Tongue (tissue), 1 donor: ENCODE measurements at regions not wholly inside any gene's neighbourhood (a gene's known extent, or its start where the extent isn't known, plus 50 kb on each side); places are given as distances from the start of the nearest gene placed in this dataset.
"Not testable (repeated sequence)": the region's sequence is repeated elsewhere in the genome, so short reads cannot be mapped to it uniquely, and the experiment has no call there.

Experiments used
- DNase-seq: peaks from one replicate; pipeline ENCODE4 v3.0.0-alpha.2; 2015

GRCh38 chr9:19935422-19935821, 146.6 kb upstream of the SLC24A2 start:
- no peak for DNase-seq

DNA sequence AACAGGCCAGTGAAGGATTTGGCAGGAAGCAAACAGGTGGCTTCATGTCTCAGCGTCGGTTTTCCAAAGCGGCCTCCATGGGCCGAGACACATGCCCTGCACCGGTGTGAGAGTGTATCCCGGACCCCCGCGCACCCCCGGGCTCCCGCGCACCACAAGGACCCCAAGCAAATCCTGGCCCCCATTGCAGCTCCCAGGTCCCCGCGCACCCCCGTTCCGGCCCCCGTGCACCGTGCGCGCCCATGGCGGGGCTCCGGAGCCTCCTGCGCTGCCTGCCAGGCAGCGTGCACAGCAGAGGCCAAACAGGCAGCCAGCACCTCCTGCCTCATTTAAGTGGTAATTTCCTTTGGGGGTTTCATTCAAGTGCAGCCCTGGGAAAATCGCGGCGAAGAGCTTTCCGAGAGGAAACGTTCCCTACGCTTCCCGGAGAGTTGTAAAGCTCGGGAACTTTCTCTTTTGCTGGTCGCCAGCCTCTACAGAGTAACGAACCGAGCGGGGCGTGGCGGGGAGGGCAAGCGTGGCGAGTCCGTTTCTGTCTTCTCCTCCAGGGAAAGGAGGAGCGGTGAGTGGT, 145.5 kb upstream of the SLC24A2 start:
- DNase-seq: peak; percentile 48

- DNase-seq: no peak
These were observed 142.5 kb upstream of the SLC24A2 start for GRCh38 chr9:19931098-19931890.

- DNase-seq: no peak
These were observed 138.7 kb upstream of the SLC24A2 start for GRCh38 chr9:19927560-19927959.

DNA sequence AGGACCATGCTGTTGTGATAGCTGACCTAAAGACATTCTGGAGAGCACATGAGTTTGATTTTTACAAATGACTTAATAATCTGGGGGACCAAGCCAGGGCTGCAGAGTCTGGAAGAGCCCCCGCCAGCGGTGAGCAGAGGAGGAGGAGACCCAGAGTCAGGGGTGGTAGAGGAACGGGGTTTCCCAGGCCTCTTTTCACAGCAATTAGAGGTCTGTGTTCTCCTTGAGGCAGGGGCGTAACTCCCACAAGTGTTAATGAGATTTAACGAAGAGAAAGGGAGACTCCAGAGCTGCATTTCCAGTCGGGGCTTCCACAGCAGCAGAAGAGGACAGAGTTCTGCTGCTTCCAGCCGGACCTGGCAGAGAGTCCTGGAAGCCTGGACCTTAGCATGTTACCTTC, 137.9 kb upstream of the SLC24A2 start:
- DNase-seq: no peak

DNA sequence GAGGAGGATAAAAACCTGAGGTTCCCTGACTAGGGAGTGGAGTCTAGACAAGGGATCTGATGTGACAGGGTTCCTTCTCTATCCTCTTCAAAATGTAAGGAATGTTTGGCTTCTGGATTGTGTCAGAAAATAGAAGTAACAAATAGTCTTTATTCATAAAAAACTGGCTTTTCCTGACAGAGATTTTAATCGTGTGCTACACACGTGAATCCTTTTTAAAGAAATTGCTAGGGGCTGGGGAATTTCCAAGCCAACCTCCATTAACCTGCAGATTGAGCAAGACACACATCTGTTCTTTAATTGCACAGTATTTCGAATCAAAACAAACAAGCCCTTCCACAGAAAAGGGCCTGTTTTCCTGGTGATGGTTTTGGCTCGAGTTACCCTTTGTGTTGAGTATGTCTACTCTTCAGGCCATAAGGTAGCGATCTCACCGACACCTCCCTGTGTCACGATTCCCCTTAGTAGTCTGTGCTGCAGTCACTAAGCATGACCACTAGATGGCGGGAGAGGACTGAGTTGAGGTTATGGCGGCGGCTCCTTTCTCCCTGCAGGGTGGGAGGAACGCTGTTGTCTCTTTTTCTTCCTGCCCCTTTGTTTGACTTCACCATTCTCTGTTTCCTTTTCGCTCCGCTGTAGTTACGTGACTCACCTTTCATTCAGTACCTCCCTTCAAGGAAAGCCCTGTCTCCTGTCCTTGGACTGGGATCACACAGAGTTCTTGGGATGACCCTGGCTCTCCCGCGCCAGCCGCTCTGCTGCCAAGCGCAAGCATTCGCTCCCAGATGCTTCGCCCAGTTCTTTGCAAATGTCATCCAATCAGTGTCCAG, 137.1 kb upstream of the SLC24A2 start:
- DNase-seq: peak; percentile 94

DNA sequence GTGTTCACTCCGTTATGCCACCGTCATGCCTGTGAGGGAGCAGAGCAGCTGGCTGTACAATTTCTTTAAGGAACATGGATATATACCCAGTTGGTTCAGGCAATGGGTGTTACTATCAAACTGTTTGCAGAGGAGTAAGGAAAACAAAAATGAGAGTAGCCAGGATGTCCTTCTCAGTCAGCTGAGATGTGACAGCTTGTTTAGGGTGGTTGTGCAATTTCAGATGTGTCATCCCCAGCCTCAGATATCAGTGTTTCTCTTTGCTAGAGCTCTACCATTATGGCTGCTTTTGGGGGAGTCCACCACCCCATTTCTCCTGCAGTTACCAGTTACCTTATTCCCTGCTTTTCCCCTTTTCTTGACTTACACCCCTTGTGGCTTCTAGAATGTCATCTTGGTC, 135.2 kb upstream of the SLC24A2 start:
- no peak for DNase-seq

- DNase-seq: peak; percentile 87
These were observed 133.8 kb upstream of the SLC24A2 start for GRCh38 chr9:19922476-19923118.

DNA sequence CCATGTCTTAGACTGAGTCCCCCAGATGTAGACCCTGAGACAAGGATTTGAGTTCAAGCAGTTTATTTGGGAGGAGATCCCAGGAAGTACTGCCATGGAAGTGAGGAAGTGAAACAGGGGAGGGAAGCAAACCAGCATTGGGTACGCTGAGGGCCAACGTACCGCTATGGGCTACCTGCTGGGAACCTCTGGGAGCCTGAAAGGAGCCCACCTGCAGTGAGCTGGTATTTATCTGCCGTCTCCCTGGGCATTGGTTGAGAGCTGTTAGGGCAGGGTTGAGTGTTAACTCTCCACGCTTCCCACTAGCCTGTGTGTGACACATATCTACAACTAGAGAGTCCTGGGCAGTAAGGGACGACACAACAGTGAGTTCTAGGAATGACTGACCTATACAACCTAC, 131.6 kb upstream of the SLC24A2 start:
- DNase-seq: no peak

DNA sequence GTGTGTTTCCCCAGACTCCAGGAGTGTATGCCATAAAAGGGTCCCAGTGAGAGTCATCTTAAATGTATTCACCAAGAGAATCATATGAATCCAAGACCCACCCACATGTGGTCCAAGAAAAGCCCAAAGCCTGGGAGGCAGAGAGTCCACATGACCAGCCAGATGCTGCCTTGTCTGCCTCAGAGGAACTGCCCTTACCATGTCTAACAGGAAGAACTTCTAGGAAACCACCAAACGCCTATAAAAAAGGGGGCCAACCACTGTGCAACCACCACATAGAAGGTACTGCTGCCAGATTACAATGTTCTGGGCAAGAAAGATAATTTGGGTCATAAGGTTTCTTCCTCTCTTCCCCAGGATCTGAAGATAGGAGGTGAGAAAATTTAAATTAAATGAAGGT, 129.8 kb upstream of the SLC24A2 start:
- DNase-seq: no peak

- no peak for DNase-seq
These were observed 125.2 kb upstream of the SLC24A2 start for GRCh38 chr9:19914044-19914443.

DNA sequence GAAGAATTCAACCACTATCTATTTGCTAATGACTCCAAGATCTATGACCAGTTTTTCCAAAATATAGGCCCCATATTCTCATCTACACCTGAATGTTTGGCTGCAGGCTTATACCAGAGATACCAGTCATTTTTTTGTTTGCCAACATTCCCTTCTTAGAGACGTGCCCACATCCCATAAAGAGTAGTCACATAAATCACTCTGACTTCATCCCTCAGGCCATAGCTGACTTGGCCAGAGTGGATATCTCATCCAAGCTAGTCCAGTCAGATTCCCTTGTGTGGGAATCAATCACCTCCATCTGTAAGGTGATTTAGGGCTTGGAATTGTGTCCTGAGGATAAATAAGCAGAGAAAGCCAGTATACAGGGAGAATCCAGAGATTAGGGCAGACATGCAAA, 124.3 kb upstream of the SLC24A2 start:
- DNase-seq: no peak

DNA sequence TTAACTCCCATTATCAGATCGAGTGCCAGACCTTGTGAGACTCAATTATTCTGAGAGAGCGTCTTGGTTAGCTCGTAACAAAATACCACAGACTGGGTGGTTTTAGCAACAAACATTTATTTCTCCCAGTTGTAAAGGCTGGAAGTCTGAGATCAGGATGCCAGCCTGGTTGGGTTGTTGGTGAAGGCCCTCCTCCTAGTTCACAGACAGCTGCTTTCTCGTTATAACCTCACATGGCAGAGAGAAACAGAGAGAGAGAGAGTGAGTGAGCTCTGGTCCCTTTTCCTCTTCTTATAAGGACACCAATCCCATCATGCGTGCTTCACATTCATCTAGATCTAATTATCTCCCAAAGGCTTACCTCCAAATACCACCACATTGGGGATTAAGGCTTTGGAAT, 114.2 kb upstream of the SLC24A2 start:
- DNase-seq: no peak

DNA sequence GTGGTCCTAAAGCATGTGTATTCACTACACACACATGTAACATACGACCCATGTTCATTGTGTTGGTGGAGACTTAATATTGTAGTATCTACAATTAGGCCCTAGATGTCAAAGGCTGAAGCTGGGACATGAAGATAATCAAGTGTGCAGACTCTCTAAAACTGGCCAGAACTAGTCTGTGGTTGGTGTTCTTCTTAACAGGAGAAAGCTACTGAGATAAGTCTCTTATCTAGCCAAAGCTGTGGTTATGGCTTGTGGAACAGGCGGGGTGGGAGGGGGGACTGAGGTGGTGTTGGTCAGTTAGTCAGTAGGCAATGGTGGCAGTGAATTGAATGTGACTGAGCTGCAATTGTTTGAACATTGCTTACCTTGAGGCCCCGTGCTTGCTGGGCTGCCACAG, 112.7 kb upstream of the SLC24A2 start:
- no peak for DNase-seq

GRCh38 chr9:19896161-19896560, 107.3 kb upstream of the SLC24A2 start:
- peak; percentile 15 for DNase-seq

DNA sequence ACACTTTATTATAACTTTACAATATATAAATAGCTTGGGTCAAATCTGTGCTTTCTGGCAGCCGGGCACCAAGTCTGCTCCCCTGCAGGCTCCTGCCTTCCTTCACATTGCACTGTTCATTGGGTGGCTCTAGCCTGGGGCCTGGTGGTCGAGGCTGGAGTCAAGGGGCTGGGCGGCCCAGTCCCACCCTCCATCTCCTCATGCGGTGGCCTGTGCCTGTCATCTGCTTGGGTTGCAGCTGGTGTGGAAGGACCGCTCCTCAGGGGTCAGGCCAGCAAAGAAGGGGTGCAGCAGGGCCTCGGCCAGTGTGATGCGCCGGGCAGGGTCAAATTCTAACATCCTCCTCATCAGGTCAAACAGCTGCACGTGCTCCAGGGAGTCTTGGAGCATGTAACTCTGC, 106.7 kb upstream of the SLC24A2 start:
- DNase-seq: not testable (repeated sequence)

GRCh38 chr9:19895006-19895405, 106.2 kb upstream of the SLC24A2 start:
- DNase-seq: peak; percentile 43

DNA sequence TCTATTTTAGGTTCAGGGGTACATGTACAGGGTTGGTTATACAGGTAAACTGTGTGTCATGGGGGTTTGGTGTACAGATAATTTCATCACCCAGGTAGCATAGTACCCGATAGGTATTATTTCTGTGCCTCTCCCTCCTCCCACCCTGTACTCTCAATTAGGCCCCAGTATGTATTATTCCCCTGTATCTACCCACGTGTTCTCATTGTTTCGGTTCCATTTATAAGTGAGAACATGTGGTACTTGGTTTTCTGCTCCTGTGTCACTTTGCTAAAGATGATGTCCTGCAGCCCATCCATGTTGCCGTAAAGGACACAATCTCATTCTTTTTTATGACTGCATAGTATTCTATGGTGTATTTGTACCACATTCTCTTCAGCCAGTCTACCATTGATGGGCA, 96.8 kb upstream of the SLC24A2 start:
- no peak for DNase-seq

DNA sequence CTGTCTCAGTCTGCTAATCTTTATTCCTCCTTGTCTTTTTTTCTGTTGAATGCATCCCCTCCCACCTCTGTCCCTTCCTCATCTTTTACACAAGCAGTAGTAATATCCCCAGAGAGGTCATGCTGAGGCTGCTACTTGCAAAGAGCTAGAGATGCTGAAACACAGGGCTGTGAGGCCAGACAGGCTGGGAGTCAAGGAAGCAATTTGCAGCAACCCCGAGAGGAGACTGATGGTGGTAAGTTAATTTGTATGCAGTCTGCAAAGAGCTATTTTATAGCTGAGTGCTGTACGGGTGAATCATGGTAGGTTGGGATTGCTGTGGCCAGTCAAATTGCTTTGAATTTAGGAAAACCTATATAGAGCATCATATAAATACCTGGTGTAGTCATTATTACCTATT, 90.2 kb upstream of the SLC24A2 start:
- no peak for DNase-seq

- no peak for DNase-seq
These were observed 87.9 kb upstream of the SLC24A2 start for GRCh38 chr9:19876569-19877316.

- peak; percentile 48 for DNase-seq
These were observed 86.6 kb upstream of the SLC24A2 start for GRCh38 chr9:19875291-19875920.

GRCh38 chr9:19873188-19873587, 84.4 kb upstream of the SLC24A2 start:
- not testable (repeated sequence) for DNase-seq
